Activated CD4-positive, alpha-beta T cell treated with anti-CD3 and anti-CD28 coated beads, Interleukin-2, Interleukin-4, amounts not matched to agents 100 ng/mL and 50 ng/mL, durations not matched to agents 16 hours and 8 hours (primary cell): ENCODE measurements at regions not wholly inside any gene's neighbourhood (a gene's known extent, or its start where the extent isn't known, plus 50 kb on each side); places are given as distances from the start of the nearest gene placed in this dataset.
"Not testable (repeated sequence)": the region's sequence is repeated elsewhere in the genome, so short reads cannot be mapped to it uniquely, and the experiment has no call there.

Experiments
- DNase-seq: peaks from one replicate; pipeline ENCODE4 v3.0.0-alpha.2; 2020; ENCODE audit warnings: low spot score

- DNase-seq: no peak
These were observed 92.3 kb upstream of the TANK start for GRCh38 chr2:161067846-161068350.

GRCh38 chr2:161068670-161069069, 91.6 kb upstream of the TANK start:
- DNase-seq: no peak

- DNase-seq: no peak
These were observed 89.3 kb upstream of the TANK start for GRCh38 chr2:161070693-161071479.

GRCh38 chr2:161072436-161072835, 87.8 kb upstream of the TANK start:
- not testable (repeated sequence) for DNase-seq

- DNase-seq: no peak
These were observed 84.5 kb upstream of the TANK start for GRCh38 chr2:161075701-161076100.

GRCh38 chr2:161076936-161077335, 83.3 kb upstream of the TANK start:
- DNase-seq: no peak

- DNase-seq: peak; percentile 94
These were observed 82.6 kb upstream of the TANK start for GRCh38 chr2:161077367-161078210.

- no peak for DNase-seq
These were observed 82.1 kb upstream of the TANK start for GRCh38 chr2:161078211-161078539.

GRCh38 chr2:161085149-161085548, 75.1 kb upstream of the TANK start:
- DNase-seq: no peak

GRCh38 chr2:161088658-161089350, 71.4 kb upstream of the TANK start:
- no peak for DNase-seq

- peak; percentile 44 for DNase-seq
These were observed 69.8 kb upstream of the TANK start for GRCh38 chr2:161090411-161090810.

- no peak for DNase-seq
These were observed 64.9 kb upstream of the TANK start for GRCh38 chr2:161095314-161095713.

GRCh38 chr2:161096336-161096735, 63.9 kb upstream of the TANK start:
- no peak for DNase-seq

GRCh38 chr2:161097157-161097556, 63.1 kb upstream of the TANK start:
- DNase-seq: no peak

GRCh38 chr2:161100211-161100895, 59.9 kb upstream of the TANK start:
- DNase-seq: no peak

- DNase-seq: no peak
These were observed 58.8 kb upstream of the TANK start for GRCh38 chr2:161101406-161101805.

- DNase-seq: no peak
These were observed 57.3 kb upstream of the TANK start for GRCh38 chr2:161102770-161103450.

GRCh38 chr2:161103451-161103831, 56.8 kb upstream of the TANK start:
- no peak for DNase-seq

GRCh38 chr2:161104054-161104553, 56.1 kb upstream of the TANK start:
- DNase-seq: peak; percentile 77

GRCh38 chr2:161107265-161107664, 53.0 kb upstream of the TANK start:
- DNase-seq: no peak
